C4-2B (cell line): ENCODE measurements at regions not wholly inside any gene's neighbourhood (a gene's known extent, or its start where the extent isn't known, plus 50 kb on each side); places are given as distances from the start of the nearest gene placed in this dataset.

Experiments used
- ZFX ChIP-seq: fragments of 450-650 bp; IDR thresholded peaks from 2 replicates; pipeline ENCODE4 v1.6.1; 2017
- TF ChIP-seq, protein P1 (sequence below): fragments of 450-650 bp; conservative IDR thresholded peaks from 2 replicates; pipeline ENCODE4 v1.5.1; 2017; ENCODE audit warnings: mild to moderate bottlenecking

DNA sequence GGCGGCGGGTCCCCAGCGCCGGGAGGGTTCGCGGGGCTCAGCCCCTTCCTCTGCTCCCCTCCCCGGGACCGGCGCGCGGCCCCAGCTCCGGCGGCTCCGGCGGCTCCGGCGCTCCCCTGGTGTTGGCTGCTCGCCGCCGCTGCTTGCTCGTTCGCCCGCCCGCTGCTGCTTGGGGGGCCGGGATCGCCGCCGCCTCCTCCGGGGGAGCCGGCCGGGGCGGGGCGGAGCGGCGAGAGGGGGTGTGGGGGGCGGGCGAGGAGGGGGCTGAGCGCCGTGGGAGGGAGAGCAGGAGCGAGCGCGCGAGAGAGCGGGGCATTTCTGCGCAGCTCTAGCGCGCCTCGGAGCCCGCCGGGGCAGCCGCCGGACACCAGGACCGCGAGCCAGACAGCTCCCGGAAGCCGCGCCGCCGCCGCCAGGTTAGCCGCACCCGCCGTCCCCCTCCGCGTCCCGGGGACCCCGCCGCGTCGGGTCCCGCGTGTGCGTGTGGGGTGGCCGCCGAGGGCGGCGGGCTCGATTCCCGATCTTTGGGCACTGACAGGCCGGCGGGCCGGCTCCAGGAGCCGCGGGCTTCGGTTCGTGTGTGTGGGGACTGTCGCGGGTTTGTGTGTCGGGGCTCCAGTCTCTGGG is 62.0 kb upstream of the EPB41L1 start:
- TF ChIP-seq, protein P1, sequence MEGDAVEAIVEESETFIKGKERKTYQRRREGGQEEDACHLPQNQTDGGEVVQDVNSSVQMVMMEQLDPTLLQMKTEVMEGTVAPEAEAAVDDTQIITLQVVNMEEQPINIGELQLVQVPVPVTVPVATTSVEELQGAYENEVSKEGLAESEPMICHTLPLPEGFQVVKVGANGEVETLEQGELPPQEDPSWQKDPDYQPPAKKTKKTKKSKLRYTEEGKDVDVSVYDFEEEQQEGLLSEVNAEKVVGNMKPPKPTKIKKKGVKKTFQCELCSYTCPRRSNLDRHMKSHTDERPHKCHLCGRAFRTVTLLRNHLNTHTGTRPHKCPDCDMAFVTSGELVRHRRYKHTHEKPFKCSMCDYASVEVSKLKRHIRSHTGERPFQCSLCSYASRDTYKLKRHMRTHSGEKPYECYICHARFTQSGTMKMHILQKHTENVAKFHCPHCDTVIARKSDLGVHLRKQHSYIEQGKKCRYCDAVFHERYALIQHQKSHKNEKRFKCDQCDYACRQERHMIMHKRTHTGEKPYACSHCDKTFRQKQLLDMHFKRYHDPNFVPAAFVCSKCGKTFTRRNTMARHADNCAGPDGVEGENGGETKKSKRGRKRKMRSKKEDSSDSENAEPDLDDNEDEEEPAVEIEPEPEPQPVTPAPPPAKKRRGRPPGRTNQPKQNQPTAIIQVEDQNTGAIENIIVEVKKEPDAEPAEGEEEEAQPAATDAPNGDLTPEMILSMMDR, result no peak
- no peak for TF ChIP-seq ZFX
